AG09319 (cell line): ENCODE measurements at regions not wholly inside any gene's neighbourhood (a gene's known extent, or its start where the extent isn't known, plus 50 kb on each side); places are given as distances from the start of the nearest gene placed in this dataset.

Experiments
- DNase-seq: peaks from one replicate; pipeline ENCODE4 v3.0.0-alpha.2; 2010; ENCODE audit warnings: low read depth; ENCODE audit errors: extremely low read depth
- CTCF ChIP-seq: IDR thresholded peaks from 2 replicates; pipeline ENCODE4 v1.5.1; 2011; ENCODE audit warnings: low read depth, mild to moderate bottlenecking, inconsistent platforms, low read length, moderate library complexity

- no peak for TF ChIP-seq CTCF
Measured at GRCh38 chr4:156169861-156170260, 216.2 kb upstream of the CTSO start.

GRCh38 chr4:156169011-156169410 is 215.3 kb upstream of the CTSO start:
- TF ChIP-seq CTCF = peak; percentile 73
- DNase-seq = peak; percentile 31

More at GRCh38 chr4:156169861-156170260, 216.2 kb upstream of the CTSO start:
- DNase-seq = no peak

- no peak for DNase-seq
Measured at GRCh38 chr4:156168288-156168687, 214.6 kb upstream of the CTSO start.

GRCh38 chr4:156158747-156159146 is 205.1 kb upstream of the CTSO start:
- TF ChIP-seq CTCF = no peak
- no peak for DNase-seq

More at GRCh38 chr4:156168288-156168687, 214.6 kb upstream of the CTSO start:
- TF ChIP-seq CTCF = no peak

GRCh38 chr4:156154978-156155377 is 201.3 kb upstream of the CTSO start:
- no peak for DNase-seq
- peak; percentile 10 for TF ChIP-seq CTCF

- no peak for TF ChIP-seq CTCF
Measured at GRCh38 chr4:156146571-156146970, 192.9 kb upstream of the CTSO start.

GRCh38 chr4:156144961-156145360 is 191.3 kb upstream of the CTSO start:
- no peak for DNase-seq
- TF ChIP-seq CTCF = no peak

More at GRCh38 chr4:156146571-156146970, 192.9 kb upstream of the CTSO start:
- no peak for DNase-seq
